ENCODE measurements at regions not wholly inside any gene's neighbourhood (a gene's known extent, or its start where the extent isn't known, plus 50 kb on each side); places are given as distances from the start of the nearest gene placed in this dataset.

GRCh38 chr5:103474677-103475076 lies 87.9 kb downstream of the NUDT12 start:
- no peak for DNase-seq
- H3K9ac ChIP-seq (ENCODE audit: low read length): no peak overlapping the region
- 82% methylated on average over 1 of the region's 1 CpG for WGBS (ENCODE audit: insufficient coverage)
- Mint-ChIP-seq H3K4me1 (no peaks in the 10 kb centered on the region), H3K27ac (no peak overlapping the region), H3K27me3 (peaks cover 4% of the 10 kb centered on the region), H3K4me3 (no peak overlapping the region), H3K9me3 (ENCODE audit: insufficient read depth) (no peaks in the 10 kb centered on the region)
- POLR2A ChIA-PET: no interaction called here
- no peak overlapping the region for H3K27ac ChIP-seq (ENCODE audit: low read length in 2 of 2)
- CTCF ChIA-PET: interaction anchor here (0.7 to 4.9 kb wide), 5 partner anchors 11 to 250 kb away, joined by 3 to 34 read pairs (median 4); no protein-coding TSS in a partner anchor
- TF ChIP-seq CTCF (IDR thresholded peaks at IDR 0.05) (no peak), EZH2 (IDR thresholded peaks at IDR 0.05; ENCODE audit: borderline replicate concordance, insufficient read depth, low read depth, low read length, poor library complexity, severe bottlenecking) (no peak)
- H3K4me2 ChIP-seq (replicated peaks; ENCODE audit: low read depth, low read length, poor library complexity, severe bottlenecking): no peak overlapping the region
- H3K79me2 ChIP-seq (ENCODE audit: control insufficient read depth, insufficient read depth, low read length): no peaks in the 10 kb centered on the region
- H2AFZ ChIP-seq (ENCODE audit: insufficient read depth, low read depth, low read length, poor library complexity, severe bottlenecking): no peak overlapping the region
- H3K36me3 ChIP-seq (replicated peaks in 1 of 2; ENCODE audit: control extremely low read depth in 1 of 2, control insufficient read depth in 1 of 2, extremely low read depth in 1 of 2, insufficient read depth in 2 of 2, low read length in 1 of 2): no peaks in the 10 kb centered on the region
- no peaks in the 10 kb centered on the region for H3K27me3 ChIP-seq (replicated peaks in 1 of 4; ENCODE audit: control extremely low read depth in 1 of 4, control insufficient read depth in 3 of 4, insufficient read depth in 4 of 4, low read length in 3 of 4)
- ATAC-seq (ENCODE audit: low read depth): no peak
- H4K20me1 ChIP-seq (ENCODE audit: control insufficient read depth, insufficient read depth, low read length, poor library complexity, severe bottlenecking): no peaks in the 10 kb centered on the region
- intact Hi-C loops (cut with micrococcal nuclease): no loop called here
- H3K4me3 ChIP-seq (ENCODE audit: control extremely low read depth in 1 of 5, extremely low read depth in 1 of 5, insufficient read depth in 1 of 5, low read depth in 2 of 5, low read length in 4 of 5): no peak overlapping the region
- H3K4me1 ChIP-seq (ENCODE audit: control insufficient read depth in 2 of 2, insufficient read depth in 2 of 2, low read length in 2 of 2): no peaks in the 10 kb centered on the region
- no peaks in the 10 kb centered on the region for H3K9me3 ChIP-seq (ENCODE audit: control extremely low read depth in 1 of 3, control insufficient read depth in 2 of 3, insufficient read depth in 1 of 3, low read length in 2 of 3)

- H3K27me3 ChIP-seq (replicated peaks in 1 of 4; ENCODE audit: control extremely low read depth in 1 of 4, control insufficient read depth in 3 of 4, insufficient read depth in 4 of 4, low read length in 3 of 4): no peaks in the 10 kb centered on the region
Observed at GRCh38 chr5:103473725-103474124, 88.9 kb downstream of the NUDT12 start.

More at GRCh38 chr5:103473725-103474124, 88.9 kb downstream of the NUDT12 start:
- TF ChIP-seq CTCF (IDR thresholded peaks at IDR 0.05): no peak
- TF ChIP-seq EZH2 (IDR thresholded peaks at IDR 0.05; ENCODE audit: borderline replicate concordance, insufficient read depth, low read depth, low read length, poor library complexity, severe bottlenecking): no peak
- no peaks in the 10 kb centered on the region for H3K4me1 Mint-ChIP-seq
- Histone ChIP-seq H4K20me1 (ENCODE audit: control insufficient read depth, insufficient read depth, low read length, poor library complexity, severe bottlenecking) (no peaks in the 10 kb centered on the region), H3K79me2 (ENCODE audit: control insufficient read depth, insufficient read depth, low read length) (no peaks in the 10 kb centered on the region), H3K27ac (ENCODE audit: low read length in 2 of 2) (no peak overlapping the region), H3K4me3 (ENCODE audit: control extremely low read depth in 1 of 5, extremely low read depth in 1 of 5, insufficient read depth in 1 of 5, low read depth in 2 of 5, low read length in 4 of 5) (no peak overlapping the region), H3K9me3 (ENCODE audit: control extremely low read depth in 1 of 3, control insufficient read depth in 2 of 3, insufficient read depth in 1 of 3, low read length in 2 of 3) (no peaks in the 10 kb centered on the region), H3K4me2 (replicated peaks; ENCODE audit: low read depth, low read length, poor library complexity, severe bottlenecking) (no peak overlapping the region), H2AFZ (ENCODE audit: insufficient read depth, low read depth, low read length, poor library complexity, severe bottlenecking) (no peak overlapping the region), H3K4me1 (ENCODE audit: control insufficient read depth in 2 of 2, insufficient read depth in 2 of 2, low read length in 2 of 2) (no peaks in the 10 kb centered on the region), H3K36me3 (replicated peaks in 1 of 2; ENCODE audit: control extremely low read depth in 1 of 2, control insufficient read depth in 1 of 2, extremely low read depth in 1 of 2, insufficient read depth in 2 of 2, low read length in 1 of 2) (no peaks in the 10 kb centered on the region), H3K9ac (ENCODE audit: low read length) (no peak overlapping the region)
- no peak overlapping the region for H3K27ac Mint-ChIP-seq
- CTCF ChIA-PET: no interaction called here
- H3K4me3 Mint-ChIP-seq: no peak overlapping the region
- intact Hi-C loops (cut with micrococcal nuclease): no loop called here
- ATAC-seq (ENCODE audit: low read depth) (no peak), DNase-seq (no peak)
- peaks cover 4% of the 10 kb centered on the region for H3K27me3 Mint-ChIP-seq
- POLR2A ChIA-PET: no interaction called here
- H3K9me3 Mint-ChIP-seq (ENCODE audit: insufficient read depth): no peaks in the 10 kb centered on the region
